Hepatic stellate cell (primary cell): ENCODE measurements at regions not wholly inside any gene's neighbourhood (a gene's known extent, or its start where the extent isn't known, plus 50 kb on each side); places are given as distances from the start of the nearest gene placed in this dataset.

Experiments used
- DNase-seq: peaks from one replicate; pipeline ENCODE4 v3.0.0; 2011; ENCODE audit warnings: low spot score

DNA sequence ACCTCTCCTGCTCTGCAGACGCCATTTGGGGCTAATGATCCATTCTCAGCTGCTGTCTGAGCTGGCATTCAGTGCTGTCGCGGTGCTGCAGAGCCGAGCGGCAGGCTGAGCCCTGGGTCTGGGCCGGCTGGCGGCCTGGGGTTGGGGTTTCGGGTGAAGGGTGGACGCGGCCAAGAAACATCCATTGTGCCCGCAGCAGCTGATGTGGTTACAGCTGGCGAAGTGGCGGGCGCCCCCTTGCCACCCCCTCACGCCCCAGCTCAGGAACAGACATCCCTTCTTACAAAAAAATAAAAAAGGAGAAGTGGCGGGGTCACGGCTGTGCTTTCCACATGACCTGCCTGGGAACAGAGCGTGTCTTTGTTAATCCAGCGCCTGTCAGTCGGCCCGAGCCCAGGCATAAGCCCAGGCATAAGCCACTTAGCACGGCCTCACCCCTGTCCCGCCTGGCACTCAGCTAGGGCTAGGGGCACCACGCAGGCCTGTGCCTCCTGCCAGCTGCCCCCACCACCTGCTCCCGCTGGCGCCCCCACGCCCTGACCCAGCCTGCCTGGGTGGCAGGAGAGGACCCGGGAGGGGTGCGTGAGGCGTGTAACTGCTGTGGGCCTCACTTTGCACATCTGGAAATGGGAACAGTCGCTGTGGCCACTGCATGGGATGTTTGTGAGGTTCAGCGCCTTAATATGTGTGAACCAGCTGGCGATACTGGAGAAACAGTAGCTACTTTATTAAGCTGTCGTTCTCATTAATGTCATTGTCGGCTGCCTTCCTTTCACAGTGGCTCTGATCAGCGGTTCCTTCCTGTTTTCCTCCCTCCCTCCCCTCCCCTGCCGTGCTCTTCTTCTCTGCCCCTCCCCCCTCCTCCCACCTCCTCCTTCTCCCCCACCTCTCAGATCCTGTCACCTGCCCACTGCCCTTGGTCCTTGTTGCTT, 197.7 kb upstream of the CIBAR2 start:
- no peak for DNase-seq

DNA sequence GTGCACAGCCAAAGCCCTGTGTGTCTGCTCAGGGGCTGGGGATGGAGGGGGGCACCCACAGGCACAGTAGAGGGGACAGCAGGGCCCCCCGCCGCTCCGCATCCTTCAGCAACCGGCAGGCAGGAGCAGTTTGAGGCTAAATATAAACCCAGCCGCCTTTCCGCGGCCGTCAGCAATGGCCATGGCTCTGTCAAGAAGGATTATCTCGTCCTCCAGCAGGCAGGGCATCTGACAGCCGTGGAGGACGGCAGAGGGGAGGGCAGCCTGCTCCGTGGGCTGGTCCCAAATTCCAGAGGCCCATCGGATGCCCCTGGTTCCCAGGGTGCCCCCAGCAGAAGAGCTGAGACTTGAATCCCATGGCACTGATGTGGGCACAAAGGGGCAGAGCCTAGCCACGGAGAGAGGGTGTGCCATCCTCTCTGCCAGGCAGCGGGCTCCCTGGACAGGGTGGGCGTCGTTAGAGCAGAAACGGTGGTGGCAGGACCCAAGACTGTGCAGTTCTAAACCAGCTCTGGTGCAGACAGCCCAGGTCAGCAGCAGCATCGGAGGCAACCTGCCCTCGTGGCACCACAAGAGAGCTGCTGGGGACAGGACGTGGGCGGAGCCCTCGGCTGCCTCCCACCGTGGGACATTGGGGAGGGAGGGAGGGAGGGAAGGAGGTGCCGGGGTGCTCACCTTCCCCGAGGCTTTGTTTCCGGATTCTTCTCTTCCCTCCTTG, 198.8 kb upstream of the CIBAR2 start:
- DNase-seq: no peak

DNA sequence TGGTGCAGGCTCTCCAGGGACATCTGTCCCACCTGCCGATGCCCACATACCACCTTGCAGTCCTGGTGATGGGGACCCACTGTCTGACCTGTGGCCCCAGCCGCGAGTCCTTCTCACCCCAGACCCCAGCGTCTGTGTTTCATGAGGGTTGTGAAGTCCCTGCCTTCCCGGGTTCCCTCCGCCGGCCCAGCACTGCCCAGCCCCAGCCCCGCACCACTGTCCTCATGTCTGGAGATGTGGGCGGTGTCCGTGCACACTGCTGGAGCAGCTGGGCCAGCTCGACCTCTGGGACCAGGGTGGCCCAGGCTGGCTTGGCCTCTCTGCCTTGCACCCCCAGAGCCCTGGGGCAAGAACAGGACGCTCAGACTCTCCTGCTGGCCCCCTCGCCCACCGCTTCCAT, 199.5 kb upstream of the CIBAR2 start:
- no peak for DNase-seq

DNA sequence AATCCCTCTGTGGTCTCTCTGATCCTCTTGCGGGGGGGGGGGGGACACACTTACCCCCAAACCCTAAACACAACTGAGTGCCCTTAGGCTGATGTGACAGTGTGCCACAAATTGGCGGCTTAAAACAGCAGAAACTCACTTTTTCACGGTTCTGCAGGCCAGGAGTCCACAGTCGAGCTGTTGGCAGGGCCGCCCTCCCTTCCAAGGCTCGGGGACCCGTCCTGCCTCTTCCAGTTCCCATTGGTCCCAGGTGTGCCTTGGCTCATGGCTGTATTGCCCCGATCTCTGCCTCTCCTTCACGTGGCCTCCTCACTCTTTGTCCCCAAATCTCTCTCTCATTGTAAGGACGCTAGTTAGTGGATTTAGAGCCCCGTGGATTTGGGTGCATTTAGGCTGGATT, 199.9 kb upstream of the CIBAR2 start:
- DNase-seq: no peak

DNA sequence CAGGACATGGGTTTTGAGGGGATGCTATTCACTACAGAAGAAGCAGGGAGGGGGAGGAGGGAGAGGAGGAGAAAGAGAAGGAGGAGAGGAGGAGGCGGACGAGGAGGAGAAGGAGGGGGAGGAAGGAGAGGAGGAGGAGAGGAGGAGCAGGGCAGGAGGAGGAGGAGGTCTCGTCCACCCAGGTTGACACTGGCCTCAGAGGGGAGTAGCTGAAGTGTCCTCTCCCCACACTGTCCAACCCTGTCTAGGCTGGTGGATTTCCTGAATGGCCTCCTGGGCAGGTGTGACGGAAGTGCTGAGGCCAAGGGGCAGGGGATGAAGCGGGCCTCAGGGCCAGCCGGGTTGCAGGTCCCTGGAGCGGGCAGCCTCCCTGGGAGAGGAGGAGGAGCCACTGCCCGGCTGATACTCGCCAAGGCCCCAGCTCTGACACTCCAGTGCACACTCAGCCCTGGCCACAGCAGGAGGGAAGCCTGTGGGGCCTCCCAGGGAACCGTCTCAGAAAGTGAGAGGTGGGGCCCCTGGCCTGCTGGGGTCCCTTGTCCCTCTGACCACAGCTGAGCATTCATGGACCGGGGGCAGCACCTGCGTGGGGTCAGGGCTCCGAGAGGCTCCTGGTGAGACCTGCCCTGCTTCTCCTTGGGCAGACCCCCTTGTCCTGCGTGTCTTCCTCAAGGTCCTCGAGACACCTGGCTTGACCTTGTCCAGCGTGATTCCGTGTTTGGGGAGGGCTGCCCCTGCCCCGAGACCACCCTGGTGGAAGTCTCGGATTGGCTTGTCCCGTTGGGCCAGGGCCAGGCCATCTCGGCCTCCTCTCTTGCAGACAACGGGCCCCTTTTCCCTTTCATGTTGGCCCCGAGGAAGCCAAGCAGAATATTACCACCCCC, 200.6 kb upstream of the CIBAR2 start:
- no peak for DNase-seq

DNA sequence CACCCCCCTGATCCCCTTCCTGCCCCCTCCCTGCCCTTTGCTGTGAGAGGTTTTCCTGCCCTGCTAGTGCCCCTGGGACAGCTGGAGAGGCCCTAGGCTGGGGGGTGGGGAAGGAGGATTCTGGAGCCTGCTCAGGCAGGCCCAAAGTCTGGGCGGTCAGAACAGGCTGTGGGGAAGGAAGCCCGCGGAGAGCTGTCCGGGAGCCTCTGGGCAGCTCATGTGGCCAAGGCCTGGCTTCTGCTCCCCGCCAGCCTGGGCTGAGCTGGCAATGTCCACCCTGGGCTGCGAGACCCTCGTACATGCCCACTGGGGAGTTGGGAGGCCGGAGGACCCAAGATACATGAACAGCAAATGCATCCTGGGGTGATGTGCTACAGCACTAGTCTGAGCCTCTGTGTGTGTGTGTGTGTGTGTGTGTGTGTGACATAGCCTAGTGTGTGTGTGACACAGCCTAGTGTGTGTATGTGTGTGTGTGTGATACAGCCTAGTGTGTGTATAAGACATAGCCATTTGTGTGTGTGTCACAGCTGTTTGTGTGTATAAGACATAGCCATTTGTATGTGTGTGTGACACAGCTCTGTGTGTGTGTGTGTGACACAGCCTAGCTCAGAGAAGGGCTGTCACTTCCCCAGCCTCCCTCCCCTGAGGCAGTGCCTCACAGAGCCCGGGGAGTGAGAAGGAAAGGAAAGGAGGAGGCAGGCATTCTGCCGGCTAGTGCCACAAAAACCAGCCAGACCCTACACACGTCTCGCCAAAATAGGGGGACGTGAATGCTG, 201.4 kb upstream of the CIBAR2 start:
- DNase-seq: no peak

DNA sequence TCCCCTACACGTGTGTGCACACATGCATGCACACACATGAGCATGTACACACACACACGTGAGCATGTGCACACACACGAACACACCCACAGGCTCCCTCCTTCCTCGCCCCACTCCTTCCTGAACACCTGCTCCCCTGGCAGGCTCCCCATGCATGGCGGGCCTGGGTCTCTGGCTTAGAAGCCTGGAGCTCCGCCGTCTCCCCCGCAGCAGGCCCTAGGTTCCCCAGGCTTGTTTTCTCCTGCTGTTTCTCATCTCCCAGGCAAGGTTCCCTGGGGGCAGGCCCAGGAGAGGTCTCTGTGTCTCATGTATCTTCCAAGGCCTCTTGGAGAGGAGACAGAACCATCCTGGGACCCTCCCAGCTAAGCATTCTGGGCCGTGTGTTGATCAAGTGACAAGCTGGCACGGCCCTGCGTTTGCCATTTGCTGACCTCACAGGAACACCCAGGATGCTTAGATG, 202.3 kb upstream of the CIBAR2 start:
- DNase-seq: no peak

DNA sequence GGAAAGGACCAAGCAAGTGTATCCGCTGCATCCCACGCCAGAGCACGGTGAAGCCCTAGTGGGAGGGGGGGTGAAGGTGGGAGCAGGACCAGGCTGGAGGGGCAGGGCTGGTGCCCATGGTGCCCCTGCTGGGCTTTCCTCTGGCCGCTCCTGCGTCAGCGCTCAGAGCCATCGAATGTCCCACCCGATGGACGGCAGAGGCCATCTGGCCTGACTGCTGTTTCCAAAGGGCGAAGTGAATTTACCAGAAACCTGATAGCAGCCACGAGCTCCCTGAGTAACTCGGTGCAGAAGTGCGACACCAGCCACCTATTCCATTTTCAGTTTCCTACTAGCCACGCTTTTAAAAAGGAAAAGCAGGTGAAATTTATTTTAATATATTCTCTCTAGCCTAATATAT, 203.6 kb upstream of the CIBAR2 start:
- no peak for DNase-seq

DNA sequence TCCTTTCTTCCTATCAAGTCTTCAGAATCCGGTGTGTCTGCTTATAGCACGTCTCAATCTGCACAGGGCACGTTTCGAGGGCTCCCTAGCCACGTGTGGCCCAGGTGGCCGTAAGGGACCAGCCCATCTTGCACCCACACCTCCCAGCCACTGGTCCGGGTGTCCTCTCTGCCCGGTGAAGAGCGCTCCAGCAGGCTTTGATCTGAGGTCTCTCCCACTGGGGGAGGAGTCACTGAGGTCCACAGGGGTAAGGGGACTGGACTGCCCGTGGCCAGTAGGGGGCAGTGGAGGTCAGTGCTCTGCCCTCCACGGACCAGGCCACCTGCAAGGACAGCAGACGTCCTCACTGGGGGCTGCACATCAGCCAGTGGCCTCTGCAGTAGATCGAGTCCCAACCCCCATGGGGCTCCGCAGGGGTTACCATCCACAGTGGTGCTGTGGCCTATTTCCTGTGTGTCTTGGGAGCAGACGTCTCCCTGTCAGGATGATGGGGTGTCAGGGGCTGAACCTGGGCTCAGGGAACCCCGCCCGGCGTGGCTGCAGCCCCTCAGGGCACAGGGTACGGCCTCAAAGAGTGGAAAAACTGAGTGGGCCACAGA, 204.1 kb upstream of the CIBAR2 start:
- peak; percentile 87 for DNase-seq

DNA sequence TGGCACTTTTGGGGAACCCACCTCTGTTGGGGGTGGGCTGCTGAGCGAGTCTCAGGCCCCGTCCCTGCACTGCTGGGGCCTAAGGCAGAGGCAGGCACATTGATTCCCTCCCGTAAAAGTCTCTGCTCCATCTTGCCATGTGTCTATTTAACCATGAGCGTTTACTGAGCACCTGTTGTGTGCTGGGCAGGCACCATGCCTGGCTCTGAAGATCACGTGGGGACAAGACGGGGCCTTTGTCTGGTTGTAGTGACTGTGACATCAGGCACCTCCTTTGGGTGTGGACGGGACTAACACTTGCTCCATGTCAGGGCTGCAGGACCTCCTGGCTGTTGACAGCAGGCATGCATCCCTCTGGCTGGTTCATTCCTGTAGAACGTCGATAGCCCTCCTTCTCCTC, 204.7 kb upstream of the CIBAR2 start:
- DNase-seq: no peak

DNA sequence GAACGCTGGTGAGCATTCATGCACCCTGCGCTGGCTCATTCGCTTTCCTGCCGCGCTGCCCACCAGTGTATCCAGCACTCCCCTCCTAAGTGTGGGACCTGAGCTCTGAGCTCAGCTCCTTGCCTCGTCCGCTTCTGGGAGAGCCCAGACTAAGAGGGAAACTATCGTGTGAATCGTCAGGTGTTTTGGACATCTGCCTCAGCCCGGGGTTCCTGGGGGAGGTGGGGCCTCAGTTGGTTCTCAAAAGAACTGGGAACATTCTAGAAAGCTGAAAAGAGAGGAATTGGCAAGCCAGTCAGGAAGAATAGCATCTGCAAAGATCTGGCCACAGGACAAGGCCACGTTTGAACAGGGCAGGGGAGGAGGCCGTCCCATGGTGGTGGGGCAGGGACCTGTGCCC, 205.4 kb upstream of the CIBAR2 start:
- no peak for DNase-seq

DNA sequence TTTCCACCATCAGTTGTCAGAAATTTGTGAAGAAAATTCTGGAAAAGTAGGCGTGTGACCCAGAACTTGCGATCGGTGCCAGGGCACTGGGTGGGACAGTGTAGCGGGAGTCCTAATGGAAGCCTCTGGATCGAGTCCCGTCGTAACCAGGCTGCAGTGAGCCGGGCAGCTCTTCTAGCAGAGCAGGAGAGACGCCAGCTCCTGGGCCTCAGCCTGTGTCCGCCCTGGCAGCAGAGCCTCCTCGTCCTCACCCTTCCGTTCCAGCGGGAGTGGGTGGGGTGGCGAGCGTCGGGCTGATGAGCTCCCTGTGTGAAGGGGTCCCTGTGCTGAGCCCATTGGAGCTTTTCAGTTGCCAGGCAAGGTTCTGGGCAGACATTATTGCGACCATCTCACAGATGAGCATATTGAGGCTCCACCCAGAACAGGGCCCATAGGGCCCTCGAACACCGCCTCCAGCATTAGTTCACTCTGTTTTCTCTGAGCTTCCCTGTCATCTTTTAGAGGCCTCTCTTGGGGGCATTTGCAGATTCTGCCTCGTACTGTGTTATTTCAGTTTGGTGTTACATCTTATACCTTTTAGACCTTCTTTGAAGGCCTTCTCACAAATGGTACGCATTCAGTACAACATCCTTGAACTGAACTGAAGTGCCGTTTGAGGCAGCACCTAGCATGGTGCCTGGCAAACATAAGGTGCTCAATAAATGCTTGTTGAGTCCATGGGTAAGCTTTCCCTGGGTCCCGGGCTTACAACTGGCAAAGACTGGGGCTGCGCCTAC, 207.1 kb upstream of the CIBAR2 start:
- DNase-seq: no peak

DNA sequence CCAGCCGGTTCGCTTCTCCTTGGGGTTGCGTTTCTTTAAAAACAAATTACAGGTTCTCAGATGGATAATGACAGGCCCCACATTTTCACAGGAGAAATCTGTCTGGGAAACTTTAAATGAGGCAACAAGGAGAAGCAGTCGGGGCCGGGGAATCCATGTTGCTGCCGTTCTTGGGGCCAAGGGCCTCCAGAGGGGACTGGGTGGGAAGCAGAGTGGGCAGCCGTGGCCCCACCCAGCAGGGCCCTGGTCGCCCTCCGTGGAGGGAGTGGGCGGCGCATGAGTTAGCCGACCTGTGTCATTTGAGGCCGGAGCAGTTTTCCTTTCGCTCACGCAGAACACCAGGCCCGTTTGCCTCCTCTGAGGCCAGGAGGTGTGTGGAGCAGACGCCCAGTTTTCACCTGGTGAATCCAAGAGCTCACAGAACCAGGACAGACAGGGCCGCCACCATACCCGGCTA, 207.7 kb upstream of the CIBAR2 start:
- DNase-seq: no peak

DNA sequence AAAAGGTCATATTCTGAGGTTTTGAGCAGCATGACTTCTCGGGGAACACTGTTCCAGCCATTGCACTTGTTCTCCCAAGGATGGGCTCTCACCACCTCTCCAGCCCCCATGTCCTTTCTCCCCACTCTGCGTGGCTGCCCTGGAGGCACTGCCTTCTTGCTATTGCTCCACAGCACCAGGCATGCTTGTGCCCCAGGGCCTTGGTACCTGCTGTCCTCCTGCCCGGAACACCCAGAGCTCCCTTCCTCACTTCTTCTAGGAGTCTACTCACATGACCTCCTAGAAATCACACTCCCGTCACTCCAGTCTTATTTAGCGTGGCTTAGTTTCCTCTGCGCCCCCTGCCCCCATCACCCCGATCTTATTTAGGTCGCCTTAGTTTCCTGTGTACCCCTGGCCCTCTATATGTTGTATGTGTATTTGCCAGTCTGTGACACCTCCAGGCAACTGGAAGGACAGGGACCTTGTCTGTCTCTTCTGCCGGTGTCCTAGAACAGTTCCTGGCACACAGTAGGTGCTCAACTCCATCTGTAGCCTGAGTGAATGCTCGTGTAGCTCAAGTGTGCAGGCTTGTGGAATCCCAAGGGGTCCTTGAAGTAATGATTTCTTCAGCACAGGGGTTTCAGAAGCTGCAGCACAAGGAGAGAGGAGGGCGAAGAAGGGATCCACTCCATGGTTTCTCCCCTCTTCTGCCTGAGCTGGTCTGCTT, 208.6 kb upstream of the CIBAR2 start:
- no peak for DNase-seq

DNA sequence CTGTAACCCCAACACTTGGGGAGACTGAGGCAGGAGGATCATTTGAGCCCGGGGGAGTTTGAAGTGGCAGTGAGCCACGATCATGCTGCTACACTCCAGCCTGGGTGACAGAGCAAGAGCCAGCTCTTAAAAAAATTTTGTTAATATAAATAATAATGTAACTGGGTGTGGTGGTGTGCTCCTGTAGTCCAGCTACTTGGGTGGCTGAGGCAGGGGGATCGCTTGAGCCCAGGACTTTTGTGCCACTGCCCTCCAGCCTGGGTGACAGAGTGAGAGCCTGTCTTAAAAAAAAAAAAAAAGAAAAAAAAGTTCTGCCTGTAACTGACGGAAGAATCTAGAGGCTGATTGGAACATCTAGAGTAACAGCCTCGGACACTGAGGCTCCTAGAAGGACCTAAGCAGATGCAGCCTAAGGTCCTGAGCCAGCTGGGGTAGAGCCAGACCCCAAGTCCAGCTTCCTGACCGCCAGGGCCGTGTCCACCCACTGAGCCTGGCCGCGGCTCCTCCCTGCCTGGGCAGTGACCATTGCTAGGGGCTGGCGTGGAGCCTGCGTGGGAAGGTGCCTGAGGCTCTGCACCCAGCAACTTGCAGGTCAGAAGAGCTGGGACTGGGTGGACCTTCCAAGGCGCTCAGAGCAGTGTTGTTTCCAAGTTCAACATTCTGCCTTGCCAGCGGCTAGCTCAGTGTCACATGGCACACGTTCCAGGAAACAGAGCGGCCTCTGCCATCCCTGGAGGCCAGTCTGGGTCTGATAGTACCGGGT, 209.4 kb upstream of the CIBAR2 start:
- peak; percentile 74 for DNase-seq

DNA sequence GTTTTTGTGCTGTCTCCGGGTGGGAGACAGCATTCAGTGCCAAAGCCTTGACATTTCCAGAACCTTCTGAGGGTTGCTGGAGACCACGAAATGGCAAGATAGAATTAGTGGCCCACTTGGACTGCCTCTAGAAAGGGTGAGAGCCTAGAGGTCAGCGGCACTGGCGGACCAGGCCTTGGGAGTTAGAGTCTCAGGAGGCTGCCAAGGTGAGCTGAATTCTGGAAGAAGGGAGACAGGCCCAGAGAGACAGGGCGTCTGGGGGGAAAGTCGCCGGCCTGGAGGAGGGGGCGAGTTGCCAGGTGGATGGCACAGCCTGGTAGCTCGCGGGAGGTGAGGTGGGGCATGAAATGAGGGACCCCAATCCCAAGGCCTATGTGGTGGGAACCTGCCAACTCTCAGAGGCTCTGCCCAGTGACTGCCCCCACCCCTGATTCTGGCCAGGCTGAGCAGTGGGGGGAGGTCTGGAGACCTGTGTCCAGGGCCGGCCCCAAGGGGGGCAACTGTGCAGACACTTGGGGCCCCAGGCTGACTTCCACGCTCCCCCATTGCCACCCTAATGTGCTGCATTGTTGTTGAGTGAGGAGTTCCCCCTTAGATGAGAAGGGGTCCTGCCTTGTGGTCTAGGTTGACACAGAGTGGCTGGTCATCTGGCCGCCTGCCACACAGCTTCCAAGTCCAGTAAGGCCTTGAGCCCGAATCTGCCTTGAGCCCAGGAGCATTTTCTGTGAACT, 211.1 kb upstream of the CIBAR2 start:
- DNase-seq: no peak

DNA sequence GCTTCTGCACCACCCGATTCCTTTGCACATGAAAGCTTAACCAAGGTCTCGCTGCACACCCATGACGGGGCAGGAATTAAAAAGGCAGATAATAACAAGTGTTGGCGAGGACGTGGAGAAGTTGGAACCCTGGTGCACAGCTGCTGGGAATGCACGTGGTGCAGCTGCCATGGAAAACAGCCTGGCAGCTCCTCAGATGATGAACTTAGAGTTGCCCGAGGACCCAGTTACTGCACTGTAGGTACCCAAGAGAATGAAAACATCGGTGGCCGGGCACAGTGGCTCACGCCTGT, 211.6 kb upstream of the CIBAR2 start:
- DNase-seq: no peak

DNA sequence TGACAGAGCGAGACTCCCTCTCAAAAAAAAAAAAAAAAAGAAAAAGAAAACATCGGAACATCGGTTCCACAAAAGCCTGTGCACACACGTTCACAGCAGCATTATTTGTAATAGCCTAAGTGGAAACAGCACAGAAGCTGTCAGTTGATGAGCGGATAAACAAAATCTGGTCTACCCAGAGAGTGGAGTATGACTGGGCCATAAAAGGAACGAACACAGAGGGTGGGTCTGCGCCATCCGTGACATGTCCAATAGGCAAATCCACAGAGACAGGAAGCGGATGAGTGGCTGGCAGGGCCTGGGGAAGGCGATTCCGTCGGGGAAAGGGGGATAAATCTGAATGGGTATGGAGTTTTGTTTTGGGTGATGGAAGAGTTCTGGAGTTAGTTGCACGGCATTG, 212.2 kb upstream of the CIBAR2 start:
- DNase-seq: no peak
